H1 (cell line): ENCODE measurements at regions not wholly inside any gene's neighbourhood (a gene's known extent, or its start where the extent isn't known, plus 50 kb on each side); places are given as distances from the start of the nearest gene placed in this dataset.

Source experiments
- ASH2L ChIP-seq: fragments of 200-600, 300-600 bp; sonication (generic); IDR thresholded peaks from one replicate; pipeline ENCODE4 v1.7.1; 2017; ENCODE audit warnings: low read length
- CREB1 ChIP-seq: IDR thresholded peaks from 2 replicates; pipeline ENCODE4 v1.6.1; 2012; ENCODE audit warnings: inconsistent platforms
- CTCF ChIP-seq, 3 experiments: IDR thresholded peaks; 1 replicate in 2 of 3; 2 replicates in 1 of 3; pipeline versions ENCODE4 v1.5.1 to v1.6.1; 2011; ENCODE audit warnings: low read length in 3 of 3, mild to moderate bottlenecking in 3 of 3, inconsistent platforms in 2 of 3, low read depth in 1 of 3, moderate library complexity in 1 of 3; ENCODE audit not compliant: insufficient read depth in 1 of 3; ENCODE audit errors: control extremely low read depth in 1 of 3
- E2F6 ChIP-seq: IDR thresholded peaks from 2 replicates; pipeline ENCODE4 v1.6.1; 2012; ENCODE audit warnings: inconsistent platforms
- GABPA ChIP-seq: IDR thresholded peaks from 2 replicates; pipeline ENCODE4 v1.6.1; 2011; ENCODE audit warnings: mild to moderate bottlenecking, low read length, moderate library complexity, borderline replicate concordance; ENCODE audit not compliant: insufficient read depth
- MAFK ChIP-seq: IDR thresholded peaks from 2 replicates; pipeline ENCODE4 v1.6.1; 2012; ENCODE audit warnings: low read depth, mild to moderate bottlenecking, improper control_type of control experiment, low read length
- POLR2A ChIP-seq, 2 experiments: IDR thresholded peaks; 1 replicate in 1 of 2; 2 replicates in 1 of 2; pipeline ENCODE4 v1.6.1; 2011; ENCODE audit warnings: low read depth in 2 of 2, low read length in 2 of 2, mild to moderate bottlenecking in 2 of 2; ENCODE audit errors: control extremely low read depth in 1 of 2
- POLR2AphosphoS5 ChIP-seq: IDR thresholded peaks from 2 replicates; pipeline ENCODE4 v1.6.1; 2011; ENCODE audit warnings: low read depth, low read length
- RXRA ChIP-seq: IDR thresholded peaks from 2 replicates; pipeline ENCODE4 v1.6.1; 2011; ENCODE audit warnings: low read depth, mild to moderate bottlenecking, low read length, moderate library complexity; ENCODE audit not compliant: insufficient read depth
- SP1 ChIP-seq: IDR thresholded peaks from 2 replicates; pipeline ENCODE4 v1.6.1; 2011; ENCODE audit warnings: low read depth, low read length
- YY1 ChIP-seq: IDR thresholded peaks from 2 replicates; pipeline ENCODE4 v1.6.1; 2011; ENCODE audit warnings: low read depth, mild to moderate bottlenecking, low read length

GRCh38 chrX:14266705-14267104 lies 237.0 kb upstream of the GEMIN8 start:
- no peak for TF ChIP-seq CTCF (IDR thresholded peaks at IDR 0.05; ENCODE audit: control extremely low read depth in 1 of 3, insufficient read depth in 1 of 3, low read depth in 1 of 3, low read length in 3 of 3)
- no peak for TF ChIP-seq GABPA
- no peak for TF ChIP-seq SP1
- no peak for TF ChIP-seq YY1
- no peak for TF ChIP-seq POLR2AphosphoS5
- no peak for TF ChIP-seq POLR2A (IDR thresholded peaks at IDR 0.05; ENCODE audit: control extremely low read depth in 1 of 2, low read depth in 2 of 2, low read length in 2 of 2)
- no peak for TF ChIP-seq MAFK
- no peak for TF ChIP-seq E2F6
- no peak for TF ChIP-seq CREB1
- TF ChIP-seq ASH2L: no peak
- TF ChIP-seq RXRA: no peak
